Stimulated activated naive CD8-positive, alpha-beta T cell treated with anti-CD3 and anti-CD28 coated beads, Interleukin-15, amount 100 ng/mL, for 72 hours (primary cell): ENCODE measurements at regions not wholly inside any gene's neighbourhood (a gene's known extent, or its start where the extent isn't known, plus 50 kb on each side); places are given as distances from the start of the nearest gene placed in this dataset.

ENCODE experiments used
- ATAC-seq: fragments of 150-1000 bp; cut with Tn5 transposase; 2 replicates; pipeline ENCODE4 v1.10.0; 2021; ENCODE audit warnings: mild to moderate bottlenecking, moderate library complexity
- DNase-seq, 2 donors: peaks; one replicate each; pipeline ENCODE4 v3.0.0; 2021 to 2022
- H3K27ac Mint-ChIP-seq, 2 donors: one replicate each; pipeline ENCODE4 v1.8.0; 2022; ENCODE audit warnings: mild to moderate bottlenecking in 2 of 2, mixed read lengths in 2 of 2, moderate library complexity in 2 of 2
- H3K27me3 Mint-ChIP-seq: one replicate; pipeline ENCODE4 v1.8.0; 2022; ENCODE audit warnings: mixed read lengths
- H3K4me1 Mint-ChIP-seq: one replicate; pipeline ENCODE4 v1.8.0; 2022; ENCODE audit warnings: mild to moderate bottlenecking, mixed read lengths
- H3K4me3 Mint-ChIP-seq, 2 donors: one replicate each; pipeline ENCODE4 v1.8.0; 2022; ENCODE audit warnings: mild to moderate bottlenecking in 2 of 2, mixed read lengths in 2 of 2, moderate library complexity in 1 of 2
- H3K9me3 Mint-ChIP-seq, 2 donors: one replicate each; pipeline ENCODE4 v1.8.0; 2022; ENCODE audit warnings: mixed read lengths in 2 of 2

DNA sequence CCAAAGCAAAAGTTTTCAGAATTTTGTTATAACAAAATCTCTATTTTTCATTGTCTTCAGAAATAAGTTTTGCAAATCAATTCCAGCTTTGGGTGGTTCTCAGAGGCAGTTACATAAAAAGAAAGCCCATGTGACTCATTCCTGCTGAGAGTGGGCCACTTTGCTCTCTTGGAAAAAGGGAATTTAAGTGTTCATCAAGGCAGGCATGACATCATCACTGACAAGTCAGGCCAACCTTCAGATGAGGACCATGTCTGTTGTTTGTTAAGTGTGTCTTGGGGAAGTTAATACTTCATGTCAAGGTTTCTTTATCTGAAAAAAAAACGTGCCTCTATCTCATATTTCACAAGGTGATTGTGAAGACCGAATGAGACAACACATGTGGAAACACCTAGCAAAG lies 519.8 kb upstream of the TMPO start:
- H3K4me1 Mint-ChIP-seq, result no peaks in the 10 kb centered on the region
- no peaks in the 10 kb centered on the region for H3K27me3 Mint-ChIP-seq
- DNase-seq, result no peak
- H3K9me3 Mint-ChIP-seq, result peaks cover 0 to 19% of the 10 kb centered on the region in 2 donors
- H3K27ac Mint-ChIP-seq, result no peak overlapping the region
- ATAC-seq, result no peak
- H3K4me3 Mint-ChIP-seq, result no peak overlapping the region

DNA sequence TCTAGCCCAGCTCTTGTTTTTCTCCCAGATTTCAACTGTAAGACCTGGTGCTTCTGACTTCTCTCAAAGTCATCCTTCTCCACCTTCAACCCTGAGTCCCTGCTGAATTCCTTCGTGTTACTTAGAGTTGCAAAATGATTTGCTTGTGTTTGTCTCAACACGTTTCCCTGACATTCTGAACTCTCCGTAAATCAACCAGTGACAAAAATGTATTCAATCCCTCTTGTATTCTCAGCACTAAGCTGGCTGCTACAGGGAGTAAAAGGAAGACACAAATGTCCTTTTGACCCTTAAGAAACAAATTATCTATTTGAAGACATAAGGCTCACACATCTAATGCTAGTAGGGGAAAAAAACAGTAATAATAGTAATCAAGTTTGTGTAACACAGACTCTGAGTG lies 514.0 kb upstream of the TMPO start:
- ATAC-seq, result no peak
- Mint-ChIP-seq H3K4me1 (no peaks in the 10 kb centered on the region), H3K4me3 (no peak overlapping the region), H3K9me3 (no peaks in the 10 kb centered on the region), H3K27ac (no peak overlapping the region), H3K27me3 (peaks cover 7% of the 10 kb centered on the region)
- DNase-seq, result no peak

DNA sequence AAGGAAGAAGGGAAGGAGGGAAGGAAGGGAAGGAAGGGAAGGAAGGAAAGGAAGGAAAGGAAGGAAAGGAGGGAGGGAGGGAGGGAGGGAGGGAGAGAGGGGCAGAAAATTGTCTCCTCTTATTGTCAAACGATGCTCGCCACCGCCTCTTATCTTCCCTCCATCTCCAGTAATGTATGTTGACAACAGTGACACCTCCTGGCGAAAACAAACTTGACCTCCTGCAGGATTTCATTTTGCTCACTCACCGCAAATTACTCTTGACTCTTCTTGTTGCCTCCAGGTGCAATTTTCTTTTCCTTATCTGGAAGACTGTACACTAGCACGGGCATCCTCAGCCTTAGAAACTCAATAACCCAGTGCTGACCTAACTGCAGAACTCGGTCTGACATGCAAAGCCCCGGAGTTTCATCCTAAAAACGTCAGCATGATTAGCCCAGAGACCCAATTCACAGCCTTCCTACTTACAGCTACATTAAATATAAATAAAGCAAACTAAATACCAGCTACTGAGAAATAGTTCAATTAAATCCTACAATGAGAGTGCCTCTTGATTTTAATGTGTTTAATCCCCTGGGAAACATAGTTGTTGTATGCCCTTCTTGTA lies 512.4 kb upstream of the TMPO start:
- H3K27ac Mint-ChIP-seq, result no peak overlapping the region
- peaks cover 0 to under 1% of the 10 kb centered on the region in 2 donors for H3K9me3 Mint-ChIP-seq
- ATAC-seq, result no peak
- DNase-seq, result peak in 1 of 2 donors; percentile 11
- H3K4me3 Mint-ChIP-seq, result no peak overlapping the region
- H3K27me3 Mint-ChIP-seq, result peaks cover 7% of the 10 kb centered on the region
- H3K4me1 Mint-ChIP-seq, result no peaks in the 10 kb centered on the region

DNA sequence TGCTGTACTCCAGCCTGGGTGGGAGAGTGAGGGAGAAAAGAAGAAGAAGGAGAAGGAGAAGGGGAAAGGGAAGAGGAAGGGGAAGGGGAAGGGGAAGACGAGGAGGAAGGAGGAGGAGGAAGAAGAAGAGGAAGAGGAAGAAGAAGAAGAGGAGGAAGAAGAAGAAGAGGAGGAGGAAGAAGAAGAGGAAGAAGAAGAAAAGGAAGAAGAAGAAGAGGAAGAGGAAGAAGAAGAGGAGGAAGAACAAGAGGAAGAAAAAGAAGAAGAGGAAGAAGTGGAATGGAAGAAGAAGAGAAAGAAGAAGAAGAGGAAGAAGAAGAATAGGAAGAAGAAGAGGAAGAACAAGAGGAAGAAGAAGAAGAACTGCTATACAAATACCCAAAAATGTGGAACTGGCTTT lies 507.4 kb upstream of the TMPO start:
- ATAC-seq, result no peak
- Mint-ChIP-seq H3K27me3 (peaks cover 4% of the 10 kb centered on the region), H3K27ac (peak overlapping the region; percentile 29 to 83), H3K4me3 (no peak overlapping the region), H3K9me3 (peaks cover 0 to 5% of the 10 kb centered on the region in 2 donors), H3K4me1 (no peaks in the 10 kb centered on the region)
- DNase-seq, result no peak

DNA sequence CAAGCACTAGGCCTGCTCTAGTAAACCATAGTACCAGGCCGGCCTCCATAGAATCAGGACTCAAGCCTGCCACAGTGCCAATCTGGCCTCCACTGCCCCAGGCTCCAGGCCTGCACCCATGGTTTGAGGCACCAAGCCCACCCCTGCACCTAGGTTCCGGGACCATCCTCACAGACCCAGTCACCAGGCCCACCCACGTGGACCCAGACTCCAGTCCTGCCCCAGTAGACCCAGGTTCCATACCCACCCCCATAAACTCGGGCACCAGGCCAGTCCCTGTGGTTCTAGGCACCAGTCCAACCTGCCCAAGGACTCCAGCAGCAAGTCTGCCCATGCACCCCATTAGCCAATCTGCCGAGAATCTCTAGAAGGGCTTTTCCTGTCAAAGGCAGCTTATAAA lies 501.8 kb upstream of the TMPO start:
- no peak overlapping the region for H3K27ac Mint-ChIP-seq
- no peak for DNase-seq
- no peak for ATAC-seq
- H3K4me1 Mint-ChIP-seq, result no peaks in the 10 kb centered on the region
- no peaks in the 10 kb centered on the region for H3K27me3 Mint-ChIP-seq
- no peak overlapping the region for H3K4me3 Mint-ChIP-seq
- no peaks in the 10 kb centered on the region for H3K9me3 Mint-ChIP-seq

DNA sequence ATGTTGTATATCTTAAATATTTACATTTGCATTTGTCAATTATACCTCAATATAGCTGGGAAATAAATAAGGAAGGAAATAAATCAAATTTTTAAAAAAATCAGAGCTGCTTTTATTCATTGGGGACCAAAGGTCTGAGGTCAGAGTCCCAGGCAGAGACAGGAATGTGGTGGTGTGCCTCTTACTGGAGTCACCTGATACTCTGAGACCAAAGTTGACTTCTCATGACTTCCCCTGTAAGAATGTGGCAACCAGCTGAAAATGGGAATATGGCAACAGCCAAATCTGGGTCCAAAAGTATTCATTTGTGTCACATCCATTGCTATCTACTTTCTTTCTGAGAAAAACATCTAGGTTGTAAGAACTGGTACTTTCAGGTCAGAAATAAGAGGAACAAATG lies 496.6 kb upstream of the TMPO start:
- H3K27me3 Mint-ChIP-seq, result no peaks in the 10 kb centered on the region
- no peak overlapping the region for H3K27ac Mint-ChIP-seq
- no peak for ATAC-seq
- peaks cover 0 to 5% of the 10 kb centered on the region in 2 donors for H3K9me3 Mint-ChIP-seq
- DNase-seq, result no peak
- H3K4me1 Mint-ChIP-seq, result no peaks in the 10 kb centered on the region
- H3K4me3 Mint-ChIP-seq, result no peak overlapping the region

DNA sequence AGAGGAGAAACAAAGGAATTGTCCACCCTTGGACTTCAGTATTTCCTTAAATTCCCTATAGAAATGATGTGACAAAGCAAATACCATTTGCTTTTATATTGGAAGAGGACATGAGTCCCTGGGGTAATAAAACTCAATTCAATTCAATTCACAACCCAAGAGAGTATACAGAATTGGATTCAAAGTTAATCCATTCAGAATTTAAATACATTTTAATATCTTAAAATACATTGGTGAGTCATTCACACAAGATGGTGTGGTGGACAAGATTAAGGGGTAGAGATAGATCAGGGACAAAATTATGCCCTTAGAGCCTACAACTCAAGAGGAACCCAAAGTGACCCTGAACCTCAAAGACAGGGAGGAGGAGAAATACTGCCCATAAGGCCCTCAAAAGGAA lies 495.0 kb upstream of the TMPO start:
- Mint-ChIP-seq H3K27me3 (no peaks in the 10 kb centered on the region), H3K4me1 (no peaks in the 10 kb centered on the region), H3K27ac (no peak overlapping the region), H3K4me3 (no peak overlapping the region), H3K9me3 (peaks cover 0 to 5% of the 10 kb centered on the region in 2 donors)
- DNase-seq, result no peak
- no peak for ATAC-seq

DNA sequence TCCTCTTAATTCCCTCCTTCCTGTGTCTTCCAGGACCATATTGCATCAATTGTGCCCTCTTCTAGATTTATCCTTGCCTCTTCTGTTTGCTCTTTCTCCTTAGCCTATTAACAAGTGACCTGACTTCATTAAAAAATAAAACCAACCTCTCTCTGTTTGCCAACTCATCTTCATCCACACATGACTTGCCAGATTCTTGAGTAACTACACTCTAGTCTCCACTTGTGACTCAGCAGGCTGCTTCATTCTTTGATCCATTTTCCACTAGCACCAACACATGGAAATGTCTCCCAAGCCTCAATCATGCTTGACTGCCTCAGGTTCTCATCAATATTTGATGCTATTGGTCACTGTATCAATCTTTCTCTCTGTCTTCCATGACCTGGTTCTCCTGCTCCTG lies 492.4 kb upstream of the TMPO start:
- no peak for ATAC-seq
- DNase-seq, result no peak
- Mint-ChIP-seq H3K4me1 (no peaks in the 10 kb centered on the region), H3K4me3 (no peak overlapping the region), H3K27me3 (no peaks in the 10 kb centered on the region), H3K9me3 (peaks cover 0 to 5% of the 10 kb centered on the region in 2 donors), H3K27ac (no peak overlapping the region)

DNA sequence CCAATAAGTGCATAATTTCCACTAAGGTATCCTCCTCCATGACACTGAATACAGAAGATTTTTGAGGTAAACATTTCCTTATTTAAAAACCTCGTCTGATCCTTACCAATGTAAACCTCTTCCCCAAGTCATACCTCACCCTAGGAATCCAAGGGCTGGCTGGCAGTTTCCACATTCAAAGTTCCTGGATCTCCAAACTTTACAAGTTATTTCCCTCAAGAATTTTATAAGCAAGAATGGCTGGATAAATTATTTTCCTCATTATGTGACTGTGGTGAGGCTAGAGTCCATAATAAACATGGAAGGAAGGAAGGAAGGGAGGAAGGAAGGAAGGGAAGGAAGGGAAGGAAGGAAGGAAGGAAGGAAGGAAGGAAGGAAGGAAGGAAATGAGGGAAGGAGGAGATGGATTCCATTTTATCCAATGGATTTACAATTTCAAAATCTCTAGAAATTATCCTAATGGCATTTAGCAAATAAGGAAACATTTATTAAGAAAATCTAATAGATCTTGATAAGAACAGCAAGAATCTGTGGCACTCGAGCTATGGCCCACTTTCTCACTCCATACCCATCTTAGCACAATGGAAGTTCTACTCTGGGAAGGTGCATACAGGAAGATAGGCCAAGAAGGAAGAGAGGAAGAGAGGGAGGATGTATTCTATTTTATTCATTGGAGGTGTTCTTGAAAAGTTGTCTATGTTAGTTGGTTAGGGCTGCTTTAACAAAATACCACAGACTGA lies 477.8 kb upstream of the TMPO start:
- no peak for ATAC-seq
- DNase-seq, result no peak

DNA sequence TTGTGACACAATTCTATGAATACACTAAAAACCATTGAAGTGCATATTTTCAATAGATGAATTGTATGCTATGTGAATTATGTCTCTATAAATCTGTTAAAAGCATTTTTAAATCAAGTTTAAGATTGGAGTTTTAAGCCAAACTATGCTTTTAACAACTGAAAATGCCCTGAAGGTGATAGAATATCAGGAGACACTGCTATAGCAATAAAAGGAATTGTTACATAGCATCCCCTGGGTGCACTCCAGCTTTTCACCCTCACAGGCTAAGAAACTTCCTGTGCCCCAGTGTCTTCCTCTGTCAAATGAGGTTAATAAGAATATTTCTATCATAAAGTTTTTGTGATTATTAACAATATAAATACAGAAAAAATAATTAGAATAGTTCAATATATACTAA lies 472.7 kb upstream of the TMPO start:
- Mint-ChIP-seq H3K27me3 (no peaks in the 10 kb centered on the region), H3K9me3 (peaks cover 4 to 7% of the 10 kb centered on the region in 2 donors), H3K27ac (no peak overlapping the region), H3K4me1 (no peaks in the 10 kb centered on the region), H3K4me3 (no peak overlapping the region)
- ATAC-seq, result no peak
- no peak for DNase-seq

More for the DNA sequence above, 477.8 kb upstream of the TMPO start:
- peaks cover 4 to 7% of the 10 kb centered on the region in 2 donors for H3K9me3 Mint-ChIP-seq
- no peaks in the 10 kb centered on the region for H3K27me3 Mint-ChIP-seq
- H3K4me1 Mint-ChIP-seq, result no peaks in the 10 kb centered on the region
- H3K4me3 Mint-ChIP-seq, result no peak overlapping the region
- no peak overlapping the region for H3K27ac Mint-ChIP-seq

DNA sequence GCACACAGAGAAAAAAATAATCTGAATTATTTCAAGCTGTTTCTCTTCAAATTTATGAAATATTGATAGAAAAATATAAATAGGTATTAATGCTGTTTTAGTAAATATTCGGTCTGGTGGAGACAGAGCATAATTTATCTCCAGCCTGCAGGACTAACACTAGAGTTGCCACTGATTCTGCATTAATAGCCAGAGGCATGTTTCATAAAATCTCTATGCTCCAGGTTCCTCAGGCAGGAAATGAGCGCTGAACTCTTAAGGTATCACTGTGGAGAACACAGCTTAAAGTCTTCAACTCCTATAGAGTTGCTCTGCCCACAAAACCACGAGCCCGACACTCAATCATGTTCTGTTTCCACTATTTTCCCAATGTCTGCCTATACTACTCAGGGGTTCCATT lies 470.0 kb upstream of the TMPO start:
- no peak overlapping the region for H3K4me3 Mint-ChIP-seq
- no peak overlapping the region for H3K27ac Mint-ChIP-seq
- no peak for DNase-seq
- no peaks in the 10 kb centered on the region for H3K9me3 Mint-ChIP-seq
- H3K4me1 Mint-ChIP-seq, result no peaks in the 10 kb centered on the region
- ATAC-seq, result no peak
- no peaks in the 10 kb centered on the region for H3K27me3 Mint-ChIP-seq

DNA sequence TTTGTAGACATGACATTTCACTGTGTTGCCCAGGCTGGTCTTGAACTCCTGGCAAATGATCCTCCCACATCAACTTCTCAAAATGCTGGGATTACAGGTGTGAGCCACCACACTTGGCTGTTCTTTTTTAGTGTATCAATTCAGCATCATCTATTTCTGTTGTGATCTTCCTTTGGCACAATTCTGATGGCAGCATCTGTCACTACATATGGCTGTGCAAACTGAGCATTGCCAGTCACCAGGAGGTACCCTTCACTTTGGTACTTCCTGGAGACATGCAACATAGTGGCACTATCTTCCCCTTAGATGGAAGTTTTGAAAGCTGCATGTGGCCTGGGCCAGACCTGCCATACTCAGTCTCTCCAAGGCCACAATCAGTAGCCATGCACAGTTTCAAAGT lies 467.1 kb upstream of the TMPO start:
- DNase-seq (no peak), ATAC-seq (no peak)
- Mint-ChIP-seq H3K27me3 (no peaks in the 10 kb centered on the region), H3K9me3 (no peaks in the 10 kb centered on the region), H3K4me3 (no peak overlapping the region), H3K4me1 (no peaks in the 10 kb centered on the region), H3K27ac (peak overlapping the region in 1 of 2 donors; percentile 63)

DNA sequence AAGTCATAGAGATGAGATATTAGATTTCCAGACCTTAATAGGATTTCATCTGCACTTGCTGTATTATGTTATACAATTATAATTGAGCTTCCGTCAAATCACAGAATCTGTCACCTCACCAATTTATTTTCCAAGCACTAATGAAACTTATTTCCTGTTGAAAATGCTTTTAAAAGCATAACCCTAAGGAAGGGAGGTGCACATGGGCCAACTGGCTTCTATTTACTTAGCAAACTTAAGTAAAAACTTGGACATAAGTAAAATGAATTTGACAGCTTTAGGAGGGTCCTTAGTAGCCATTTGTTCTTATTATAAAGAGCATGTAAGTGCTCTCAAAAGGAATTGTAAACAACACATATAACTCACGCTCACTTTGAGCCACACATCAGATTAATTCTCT lies 462.2 kb upstream of the TMPO start:
- ATAC-seq, result no peak
- Mint-ChIP-seq H3K4me3 (no peak overlapping the region), H3K4me1 (no peaks in the 10 kb centered on the region)

DNA sequence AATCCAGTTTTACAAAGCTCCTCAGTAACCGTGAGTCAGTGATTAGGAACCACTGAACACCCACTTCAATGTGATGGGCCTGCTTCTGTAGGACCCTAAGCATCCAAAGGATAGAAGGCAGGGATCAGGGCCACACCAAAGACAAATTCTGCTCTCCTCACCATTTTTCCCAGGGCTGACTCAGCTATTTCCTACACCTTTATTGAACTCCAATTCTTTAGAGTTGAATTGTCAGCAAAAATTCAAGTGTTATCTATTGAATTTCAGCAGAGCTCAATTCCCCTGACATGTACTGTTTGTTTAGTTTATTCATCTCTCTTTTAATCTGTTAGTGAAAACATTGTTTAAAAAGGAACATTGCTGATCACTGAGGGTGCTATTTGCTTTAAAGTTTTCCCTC lies 457.7 kb upstream of the TMPO start:
- Mint-ChIP-seq H3K4me3 (no peak overlapping the region), H3K27me3 (no peaks in the 10 kb centered on the region), H3K4me1 (no peaks in the 10 kb centered on the region), H3K27ac (no peak overlapping the region), H3K9me3 (no peaks in the 10 kb centered on the region)
- DNase-seq, result no peak
- no peak for ATAC-seq

More for the DNA sequence above, 462.2 kb upstream of the TMPO start:
- Mint-ChIP-seq H3K27me3 (no peaks in the 10 kb centered on the region), H3K9me3 (no peaks in the 10 kb centered on the region), H3K27ac (no peak overlapping the region)
- DNase-seq, result no peak

DNA sequence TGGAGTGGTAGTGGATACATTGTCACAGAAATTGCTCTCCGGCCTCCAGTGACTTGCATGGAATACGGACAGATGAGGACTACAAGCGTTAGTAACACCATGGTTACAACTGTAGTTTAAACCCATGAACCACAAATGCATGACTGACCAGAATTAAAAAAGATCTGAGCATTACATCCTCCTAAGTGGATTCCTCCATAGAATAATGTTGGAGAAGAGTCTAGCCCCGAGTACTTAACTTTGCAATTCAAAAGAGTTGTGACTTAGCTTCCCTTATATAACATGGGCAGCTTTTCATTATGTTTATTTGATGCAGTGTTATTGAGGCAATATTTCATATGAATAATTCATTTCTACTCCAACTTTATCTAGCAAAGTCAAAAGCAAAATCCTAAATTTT lies 457.2 kb upstream of the TMPO start:
- Mint-ChIP-seq H3K27me3 (no peaks in the 10 kb centered on the region), H3K4me1 (no peaks in the 10 kb centered on the region), H3K27ac (no peak overlapping the region), H3K4me3 (no peak overlapping the region), H3K9me3 (no peaks in the 10 kb centered on the region)
- DNase-seq (no peak), ATAC-seq (no peak)

DNA sequence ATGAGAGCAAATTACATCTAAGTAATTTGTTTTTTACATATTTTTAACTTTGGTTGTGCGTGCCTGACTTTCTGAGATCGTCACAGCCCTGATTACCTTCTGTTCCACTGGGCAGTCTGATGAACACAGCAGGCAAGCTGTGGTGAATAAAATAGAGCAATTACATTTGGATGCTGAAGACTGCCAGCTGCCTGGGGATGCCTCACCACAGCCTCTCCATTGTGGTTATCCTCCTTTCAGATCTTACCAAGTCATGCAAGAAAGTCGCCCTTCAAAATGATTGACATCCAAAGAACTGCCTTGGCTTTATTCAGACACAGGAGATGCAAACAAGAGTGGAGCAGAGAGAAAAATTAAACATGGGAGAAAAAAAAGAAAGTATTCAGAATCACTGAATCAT lies 456.6 kb upstream of the TMPO start:
- DNase-seq, result no peak
- ATAC-seq, result no peak
- no peak overlapping the region for H3K4me3 Mint-ChIP-seq
- H3K27ac Mint-ChIP-seq, result no peak overlapping the region
- H3K4me1 Mint-ChIP-seq, result no peaks in the 10 kb centered on the region
- no peaks in the 10 kb centered on the region for H3K9me3 Mint-ChIP-seq
- no peaks in the 10 kb centered on the region for H3K27me3 Mint-ChIP-seq
